ENCODE measurements at regions not wholly inside any gene's neighbourhood (a gene's known extent, or its start where the extent isn't known, plus 50 kb on each side); places are given as distances from the start of the nearest gene placed in this dataset.

- TF ChIP-seq, protein P1, sequence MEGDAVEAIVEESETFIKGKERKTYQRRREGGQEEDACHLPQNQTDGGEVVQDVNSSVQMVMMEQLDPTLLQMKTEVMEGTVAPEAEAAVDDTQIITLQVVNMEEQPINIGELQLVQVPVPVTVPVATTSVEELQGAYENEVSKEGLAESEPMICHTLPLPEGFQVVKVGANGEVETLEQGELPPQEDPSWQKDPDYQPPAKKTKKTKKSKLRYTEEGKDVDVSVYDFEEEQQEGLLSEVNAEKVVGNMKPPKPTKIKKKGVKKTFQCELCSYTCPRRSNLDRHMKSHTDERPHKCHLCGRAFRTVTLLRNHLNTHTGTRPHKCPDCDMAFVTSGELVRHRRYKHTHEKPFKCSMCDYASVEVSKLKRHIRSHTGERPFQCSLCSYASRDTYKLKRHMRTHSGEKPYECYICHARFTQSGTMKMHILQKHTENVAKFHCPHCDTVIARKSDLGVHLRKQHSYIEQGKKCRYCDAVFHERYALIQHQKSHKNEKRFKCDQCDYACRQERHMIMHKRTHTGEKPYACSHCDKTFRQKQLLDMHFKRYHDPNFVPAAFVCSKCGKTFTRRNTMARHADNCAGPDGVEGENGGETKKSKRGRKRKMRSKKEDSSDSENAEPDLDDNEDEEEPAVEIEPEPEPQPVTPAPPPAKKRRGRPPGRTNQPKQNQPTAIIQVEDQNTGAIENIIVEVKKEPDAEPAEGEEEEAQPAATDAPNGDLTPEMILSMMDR (IDR thresholded peaks at IDR 0.05; ENCODE audit: borderline replicate concordance, control extremely low read depth, extremely low read depth, insufficient read depth, missing control alignments): no peak
- in situ Hi-C loops (cut with MboI; ENCODE audit: low sequenced_read_pairs, unreplicated experiment): no loop called here
- no peak for DNase-seq (ENCODE audit: low spot score)
Observed at GRCh38 chr1:114214016-114214415, 60.3 kb upstream of the SYT6 start.

GRCh38 chr1:114209971-114210370 lies 56.3 kb upstream of the SYT6 start:
- DNase-seq (ENCODE audit: low spot score): no peak
- TF ChIP-seq, protein P1 (IDR thresholded peaks at IDR 0.05; ENCODE audit: borderline replicate concordance, control extremely low read depth, extremely low read depth, insufficient read depth, missing control alignments): no peak
- in situ Hi-C loops (cut with MboI; ENCODE audit: low sequenced_read_pairs, unreplicated experiment): no loop called here

GRCh38 chr1:114208714-114209113 lies 55.0 kb upstream of the SYT6 start:
- no peak for DNase-seq (ENCODE audit: low spot score)
- TF ChIP-seq, protein P1 (IDR thresholded peaks at IDR 0.05; ENCODE audit: borderline replicate concordance, control extremely low read depth, extremely low read depth, insufficient read depth, missing control alignments): no peak
- in situ Hi-C loops (cut with MboI; ENCODE audit: low sequenced_read_pairs, unreplicated experiment): no loop called here

GRCh38 chr1:114208106-114208505 lies 54.4 kb upstream of the SYT6 start:
- no peak for DNase-seq (ENCODE audit: low spot score)
- in situ Hi-C loops (cut with MboI; ENCODE audit: low sequenced_read_pairs, unreplicated experiment): no loop called here
- TF ChIP-seq, protein P1 (IDR thresholded peaks at IDR 0.05; ENCODE audit: borderline replicate concordance, control extremely low read depth, extremely low read depth, insufficient read depth, missing control alignments): no peak

GRCh38 chr1:114207635-114208034 lies 54.0 kb upstream of the SYT6 start:
- no peak for DNase-seq (ENCODE audit: low spot score)
- TF ChIP-seq, protein P1 (IDR thresholded peaks at IDR 0.05; ENCODE audit: borderline replicate concordance, control extremely low read depth, extremely low read depth, insufficient read depth, missing control alignments): no peak
- in situ Hi-C loops (cut with MboI; ENCODE audit: low sequenced_read_pairs, unreplicated experiment): no loop called here

DNA sequence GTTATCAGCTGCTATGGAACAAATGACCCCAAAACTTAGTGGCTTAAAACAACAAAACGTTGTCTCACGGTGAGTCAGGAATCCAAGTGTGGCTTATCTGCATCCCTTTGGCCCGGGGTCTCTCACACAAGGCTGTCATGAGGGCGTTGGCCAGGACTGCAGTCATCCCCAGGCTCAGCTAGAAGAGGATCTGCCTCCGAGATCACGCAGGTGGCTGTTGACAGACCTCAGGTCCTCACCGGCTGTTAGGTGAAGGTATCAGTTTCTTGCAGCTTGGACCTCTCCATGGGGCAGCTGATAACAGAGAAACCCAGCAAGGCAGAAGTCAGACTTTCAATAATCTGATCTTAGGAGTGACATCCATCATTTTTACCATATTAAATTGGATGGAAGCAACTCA lies 52.7 kb upstream of the SYT6 start:
- TF ChIP-seq, protein P1 (IDR thresholded peaks at IDR 0.05; ENCODE audit: borderline replicate concordance, control extremely low read depth, extremely low read depth, insufficient read depth, missing control alignments): no peak
- DNase-seq (ENCODE audit: low spot score): no peak
- in situ Hi-C loops (cut with MboI; ENCODE audit: low sequenced_read_pairs, unreplicated experiment): no loop called here
